ENCODE measurements at regions not wholly inside any gene's neighbourhood (a gene's known extent, or its start where the extent isn't known, plus 50 kb on each side); places are given as distances from the start of the nearest gene placed in this dataset.

- TF ChIP-seq CTCF (IDR thresholded peaks at IDR 0.05; ENCODE audit: low read length) = no peak
- no peak for TF ChIP-seq EZH2 (optimal IDR thresholded peaks at IDR 0.05; ENCODE audit: low read depth, low read length)
- TF ChIP-seq EZH2phosphoT487 (IDR thresholded peaks at IDR 0.05; ENCODE audit: low read length) = no peak
These were observed 238.4 kb upstream of the ETAA1 start for GRCh38 chr2:67158718-67159117.

Measured in MM.1S (cell line).